Renal cortex interstitium (tissue), 11 donors: ENCODE measurements at regions not wholly inside any gene's neighbourhood (a gene's known extent, or its start where the extent isn't known, plus 50 kb on each side); places are given as distances from the start of the nearest gene placed in this dataset.

ENCODE experiments used
- DNase-seq, 11 donors: peaks; one replicate each; pipeline ENCODE4 v3.0.0-alpha.2; 2013; ENCODE audit warnings: low read depth in 9 of 11, low spot score in 4 of 11; ENCODE audit errors: extremely low read depth in 1 of 11

DNA sequence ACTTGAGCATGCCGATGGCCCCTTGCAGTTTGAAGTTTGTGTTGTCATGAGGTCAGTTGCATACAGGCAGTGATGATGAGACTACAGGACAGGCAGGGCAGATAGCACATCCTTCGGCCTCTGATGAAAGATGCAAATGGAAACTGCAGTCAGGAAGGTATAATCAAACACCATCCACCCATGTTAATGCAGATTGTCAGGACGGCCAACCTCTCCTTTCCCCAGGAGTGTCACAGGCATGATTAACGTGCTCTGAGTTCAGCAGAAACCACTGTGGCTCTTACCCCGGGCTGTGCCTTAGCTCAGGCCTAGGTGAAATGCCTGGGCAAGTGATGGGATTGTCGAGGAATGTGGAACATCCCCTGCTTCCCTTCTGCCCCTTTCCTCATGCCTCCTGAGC is 893.5 kb upstream of the RBFOX1 start:
- no peak for DNase-seq

DNA sequence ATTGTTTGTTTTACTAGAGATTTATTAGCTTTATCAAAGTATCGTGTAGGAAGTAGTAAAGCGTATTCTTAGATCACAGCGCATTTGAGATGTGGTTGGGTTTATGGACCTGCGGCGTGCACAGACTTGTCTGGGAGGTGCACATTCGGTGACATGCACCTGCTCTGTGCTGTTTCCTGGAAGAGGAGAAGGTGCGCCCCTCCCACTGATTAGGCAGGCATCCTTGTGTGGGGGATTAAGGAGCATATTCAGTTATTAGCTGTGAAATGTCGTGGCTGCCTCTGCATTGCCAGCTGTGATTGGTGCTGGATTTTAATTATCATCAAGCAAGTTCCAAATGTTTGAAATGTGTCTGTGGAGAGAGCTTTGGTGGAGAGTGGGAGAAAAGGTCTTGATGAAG is 903.8 kb upstream of the RBFOX1 start:
- DNase-seq: no peak

DNA sequence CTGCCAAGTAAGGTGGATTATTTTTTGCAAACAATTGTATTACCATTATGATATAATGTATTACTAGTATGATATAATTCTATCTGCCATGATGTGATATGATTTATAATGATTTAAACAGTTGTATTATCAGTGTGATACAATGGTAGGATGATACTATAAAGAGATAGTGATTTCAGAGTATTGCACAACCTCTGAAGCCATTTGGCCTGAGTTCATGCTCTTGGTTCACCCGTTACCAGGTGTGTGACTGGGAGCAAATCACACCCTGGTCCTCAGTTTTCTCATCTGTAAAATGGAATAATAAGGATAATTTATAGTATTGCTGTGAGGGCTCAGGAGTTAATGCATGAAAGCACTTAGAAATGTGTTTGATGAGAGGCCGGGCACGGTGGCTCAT is 905.0 kb upstream of the RBFOX1 start:
- no peak for DNase-seq

DNA sequence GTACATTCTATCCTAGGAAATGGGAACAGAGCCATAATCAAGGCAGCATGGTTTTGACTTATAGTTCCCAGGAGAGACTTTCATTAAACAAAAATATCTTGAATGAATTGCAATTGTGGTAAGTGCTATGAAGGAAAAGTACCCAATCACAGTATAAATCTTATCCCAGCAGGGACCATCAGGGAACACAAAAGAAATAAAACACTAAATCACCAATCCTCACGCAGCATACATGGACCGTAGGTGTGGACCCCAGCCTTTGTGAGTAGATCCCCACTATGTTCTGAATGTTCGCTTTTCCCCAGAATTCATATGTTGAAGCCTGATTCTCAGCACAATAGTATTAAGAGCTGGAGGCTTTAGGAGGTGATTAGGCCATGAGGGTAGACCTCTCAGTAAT is 925.0 kb upstream of the RBFOX1 start:
- DNase-seq: no peak

DNA sequence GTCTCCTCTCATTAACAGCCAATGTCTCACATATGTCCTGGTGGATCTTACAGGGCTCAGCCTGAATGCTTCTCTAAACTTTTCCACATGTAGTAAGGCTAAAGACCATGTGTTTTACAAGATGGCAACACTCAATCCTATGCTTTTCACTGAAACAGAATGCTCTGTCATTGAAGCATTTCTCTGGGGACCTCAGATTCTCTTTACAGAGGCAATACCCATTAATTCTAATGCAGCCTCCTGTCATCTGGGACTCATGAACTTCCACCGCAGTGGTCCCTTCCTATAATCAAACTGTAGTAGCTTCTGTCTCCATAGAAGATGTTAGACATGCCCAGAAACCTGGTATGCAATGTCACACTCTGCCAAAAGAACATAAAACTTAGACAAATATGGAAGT is 926.6 kb upstream of the RBFOX1 start:
- no peak for DNase-seq

DNA sequence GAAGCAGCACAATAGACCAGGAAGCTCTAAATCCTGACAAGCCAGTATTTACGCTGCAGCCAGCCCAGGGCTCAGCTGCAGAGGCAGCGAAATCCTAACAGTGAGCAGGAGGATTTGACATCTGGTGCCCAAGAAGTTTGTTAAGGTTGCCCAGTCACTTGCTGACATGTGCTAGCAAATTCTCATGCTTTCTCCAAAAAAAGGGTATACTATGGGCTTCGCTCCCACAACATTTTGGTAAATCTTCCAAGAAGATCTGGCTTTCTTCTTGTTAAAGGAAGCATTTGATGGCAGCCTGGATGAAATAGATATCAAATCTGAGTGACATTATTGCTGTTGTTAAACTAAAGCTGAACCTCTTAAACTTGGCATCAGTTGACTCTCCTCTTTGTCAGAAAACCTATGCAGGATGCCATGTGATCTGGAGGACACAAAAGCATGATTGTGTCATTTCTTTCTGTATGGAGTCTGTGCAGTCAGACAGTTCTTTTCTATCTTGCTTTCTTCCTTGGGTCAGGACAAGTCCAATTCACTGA is 949.7 kb upstream of the RBFOX1 start:
- no peak for DNase-seq

DNA sequence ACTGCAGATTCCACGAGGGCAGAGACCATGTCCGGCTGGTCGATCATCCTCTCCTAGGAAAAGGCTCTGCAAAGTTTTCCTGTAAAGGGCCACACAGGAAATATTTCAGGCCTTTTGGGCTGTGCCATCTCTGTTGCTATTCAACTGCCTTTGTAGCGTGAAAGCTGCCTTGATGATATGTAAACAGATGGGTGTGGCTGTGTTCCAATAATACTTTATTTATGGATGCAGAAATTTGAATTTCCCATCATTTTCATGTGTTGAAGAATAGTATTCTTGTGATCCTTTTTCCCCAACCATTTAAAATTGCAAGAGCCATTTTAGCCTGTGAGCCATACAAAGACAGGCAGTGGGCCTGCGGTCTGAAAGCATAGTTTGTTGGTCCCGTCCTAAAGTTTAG is 950.7 kb upstream of the RBFOX1 start:
- DNase-seq: no peak

DNA sequence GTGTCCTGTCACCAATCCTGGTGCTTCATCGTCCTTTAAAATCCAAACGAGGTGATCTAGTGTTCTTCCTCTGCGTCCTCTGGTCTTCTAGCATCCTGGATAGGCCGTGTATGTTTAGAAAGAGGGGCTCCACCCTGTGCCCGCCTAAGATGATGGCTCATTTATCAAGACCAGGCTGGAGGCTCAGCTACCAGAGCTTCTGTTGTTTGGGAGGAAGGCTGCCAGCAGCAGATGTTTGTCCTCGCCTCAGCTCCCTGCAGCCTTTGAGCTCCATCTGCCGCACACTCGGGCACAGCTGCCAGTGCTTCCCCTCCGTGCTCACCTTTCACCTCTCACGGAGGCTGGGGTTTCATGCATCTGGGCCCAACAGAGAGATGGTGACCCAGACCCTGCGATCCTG is 954.7 kb upstream of the RBFOX1 start:
- DNase-seq: no peak

DNA sequence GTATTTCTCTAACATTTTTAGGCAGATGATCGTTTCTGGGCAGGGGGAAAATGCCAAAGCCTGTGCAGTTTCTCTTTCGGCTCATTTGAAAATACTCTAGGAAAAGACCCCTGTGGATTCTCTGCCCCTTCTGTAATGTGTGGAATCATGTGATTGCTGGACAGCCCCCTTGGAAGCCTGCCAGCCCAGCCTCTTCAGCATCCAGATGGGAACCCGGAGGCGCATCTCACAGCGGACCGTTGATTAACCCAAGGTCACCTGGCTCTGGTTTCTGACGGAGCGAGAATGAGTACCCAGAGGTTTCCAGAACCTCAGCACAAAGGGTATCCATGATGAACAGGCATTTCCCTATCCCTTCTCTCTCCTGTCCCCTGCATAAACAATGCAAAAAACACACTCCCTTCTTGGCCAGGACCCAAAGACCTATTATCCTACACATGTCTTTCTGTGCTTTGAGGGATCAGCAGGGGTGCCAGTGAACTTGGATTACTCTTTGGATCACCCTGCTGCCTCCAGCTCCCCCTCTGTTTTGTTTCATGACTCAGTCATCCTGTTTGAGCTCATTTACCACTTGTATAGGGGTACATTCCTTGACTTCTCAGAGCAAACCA is 957.1 kb upstream of the RBFOX1 start:
- no peak for DNase-seq

DNA sequence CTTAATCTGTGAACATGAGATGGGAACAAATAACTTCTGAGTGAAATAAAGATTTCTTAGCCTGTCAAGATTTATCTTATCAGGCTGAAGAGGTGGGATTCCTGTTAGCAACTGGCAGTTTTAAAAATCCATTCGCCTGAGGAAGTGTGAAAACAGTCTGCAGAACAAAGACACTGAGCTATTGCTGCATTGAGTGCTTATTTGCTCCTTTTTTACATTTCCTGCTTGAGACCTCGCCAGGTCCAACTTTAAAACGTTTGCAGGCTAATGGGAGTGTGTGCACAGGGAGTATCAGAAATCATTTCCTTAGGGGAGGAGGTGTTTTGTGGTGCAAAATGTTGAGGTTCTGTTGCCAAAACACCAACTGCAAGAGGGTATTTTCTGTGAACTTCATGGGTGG is 957.8 kb upstream of the RBFOX1 start:
- DNase-seq: no peak

DNA sequence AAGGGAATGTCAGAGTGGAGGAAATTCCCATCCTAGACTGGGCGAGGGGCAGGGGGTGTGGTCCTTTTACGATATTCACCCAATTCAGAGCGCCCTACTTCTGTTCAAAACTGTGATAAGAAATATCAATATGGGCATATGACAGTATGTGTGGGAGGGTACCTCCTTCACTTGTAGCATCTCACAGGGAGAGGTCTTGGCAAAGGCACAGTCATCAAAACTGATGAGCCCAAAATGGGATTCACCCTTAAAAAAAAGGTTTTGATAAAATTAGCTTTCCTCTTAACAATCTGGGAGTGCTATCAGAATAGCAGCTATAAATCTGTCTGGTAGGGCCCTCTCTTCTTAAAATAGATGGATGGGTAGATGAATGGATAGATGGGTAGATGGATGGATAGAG is 967.8 kb upstream of the RBFOX1 start:
- DNase-seq: no peak

DNA sequence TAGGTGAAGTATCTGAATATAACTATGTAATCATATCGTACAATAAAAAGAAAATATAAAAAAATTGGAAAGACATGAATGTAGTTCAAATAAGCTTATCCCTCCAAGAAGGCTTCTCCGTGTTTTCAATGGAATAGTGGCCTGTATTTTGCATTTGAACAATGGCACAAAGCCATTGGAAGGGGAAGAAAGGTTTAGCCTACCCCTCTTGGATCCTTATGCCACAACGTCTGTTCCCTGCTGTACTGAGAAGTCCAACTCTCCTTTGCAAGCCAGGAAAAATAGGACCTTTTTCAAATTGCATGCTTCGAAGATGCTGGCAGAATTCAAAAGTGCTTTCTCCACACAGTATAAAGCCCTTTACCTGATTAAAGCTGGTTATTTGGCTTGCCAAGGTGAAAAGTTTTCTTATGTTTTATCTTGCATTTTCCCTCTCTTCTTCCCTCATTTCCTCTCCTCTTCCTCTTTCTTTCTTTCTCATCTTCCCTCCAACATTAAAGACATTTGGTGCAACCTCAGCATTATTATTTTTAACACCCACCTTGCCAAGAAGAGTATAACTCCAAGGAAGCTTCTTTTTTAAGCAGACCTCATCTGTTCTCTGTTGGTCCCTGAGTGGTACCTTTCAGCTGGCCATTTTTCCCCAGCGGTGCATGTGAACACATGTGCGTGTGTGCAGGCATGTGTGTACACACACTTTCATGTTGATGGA is 968.6 kb upstream of the RBFOX1 start:
- no peak for DNase-seq

DNA sequence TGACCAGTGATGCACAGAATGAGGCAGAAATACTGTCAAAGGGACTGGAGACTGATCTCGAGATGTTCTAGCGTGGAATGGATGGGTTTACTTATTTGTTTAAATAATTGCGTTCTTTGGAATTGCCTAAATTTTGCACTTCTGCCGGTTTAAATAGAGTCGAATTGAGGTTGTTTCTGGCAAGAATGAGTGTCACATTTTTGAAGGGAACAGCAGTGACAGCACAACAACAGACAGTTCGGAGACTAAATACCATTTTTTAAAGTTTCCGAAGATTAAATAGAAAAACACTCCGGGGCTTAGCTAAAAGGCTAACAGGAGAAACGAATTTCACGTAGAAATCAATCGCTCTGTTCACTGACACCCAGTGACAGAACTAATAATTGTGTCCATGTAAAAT is 969.2 kb upstream of the RBFOX1 start:
- DNase-seq: no peak

DNA sequence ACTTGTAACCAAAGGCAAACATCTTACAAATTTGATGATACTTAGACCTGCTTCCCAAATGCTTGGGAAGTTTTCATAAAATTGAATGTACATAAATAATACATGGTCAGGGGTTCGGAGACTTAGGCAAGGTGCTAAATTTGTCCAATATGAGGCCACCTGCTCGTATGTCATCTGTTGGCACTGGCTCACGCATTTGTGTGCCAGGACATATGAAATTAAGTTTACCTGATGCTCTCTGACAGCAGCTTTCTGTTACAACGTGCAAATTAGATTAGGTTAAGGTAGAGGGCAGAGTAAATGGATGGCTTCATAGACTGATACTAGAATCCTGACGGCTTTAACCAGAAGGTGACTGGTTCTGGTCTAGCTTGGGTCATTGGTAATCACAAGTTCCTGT is 970.3 kb upstream of the RBFOX1 start:
- no peak for DNase-seq

DNA sequence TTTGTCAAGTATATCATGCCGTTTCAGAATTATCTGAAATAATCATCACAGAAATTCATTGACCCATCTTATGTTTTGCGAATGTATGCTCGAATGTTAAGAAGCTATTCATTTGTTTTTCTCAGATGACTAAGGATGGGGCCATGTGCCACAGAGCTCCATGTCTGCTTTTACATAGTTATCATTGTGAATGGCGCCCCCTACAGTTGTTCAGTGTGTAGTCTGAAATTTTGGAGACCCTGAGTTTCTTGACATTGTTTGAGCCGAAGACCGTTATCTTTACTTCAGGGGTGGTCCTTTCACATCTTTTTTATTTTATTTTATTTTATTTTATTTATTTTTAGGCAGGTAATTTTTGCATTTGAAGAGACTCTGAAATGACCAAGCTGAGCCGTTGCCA is 972.0 kb upstream of the RBFOX1 start:
- no peak for DNase-seq

DNA sequence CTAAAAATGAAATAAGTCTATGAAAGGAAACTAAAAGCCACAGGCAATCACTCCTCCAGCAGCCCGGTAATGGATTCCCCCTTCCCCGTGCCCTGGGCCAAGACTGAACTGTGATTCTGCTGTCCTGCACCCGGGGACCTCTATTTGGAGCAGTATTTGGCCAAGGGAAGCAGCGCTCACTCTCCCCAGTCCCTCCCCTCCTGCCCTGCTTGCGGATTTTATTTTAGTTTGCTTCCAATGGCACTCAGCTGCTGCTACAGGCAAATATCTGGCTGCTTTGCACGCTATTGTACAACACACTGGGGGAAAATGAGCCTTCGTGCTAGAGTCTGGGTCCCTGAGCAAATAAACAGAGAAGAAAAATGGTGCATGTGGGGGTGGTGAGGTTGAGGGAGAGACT is 975.7 kb upstream of the RBFOX1 start:
- DNase-seq: no peak

DNA sequence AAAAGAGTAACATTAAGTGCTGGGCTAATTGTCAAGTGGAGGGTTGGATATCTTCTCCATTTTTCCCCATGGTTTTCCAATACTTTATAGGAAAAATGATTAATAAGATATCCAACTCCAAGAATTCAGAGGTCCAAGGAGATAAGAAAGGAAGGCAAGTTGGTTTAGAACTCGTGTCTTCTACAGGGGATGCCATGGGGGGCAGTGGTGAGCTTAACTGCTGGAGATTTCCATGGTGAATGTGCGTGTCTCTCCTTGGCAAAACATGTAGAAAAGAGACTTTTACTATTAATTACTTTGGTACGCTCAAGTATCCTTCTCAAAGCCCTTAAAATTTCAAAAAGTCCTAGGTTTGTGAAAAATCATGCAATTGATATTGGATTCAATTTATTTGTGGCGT is 982.9 kb upstream of the RBFOX1 start:
- no peak for DNase-seq

DNA sequence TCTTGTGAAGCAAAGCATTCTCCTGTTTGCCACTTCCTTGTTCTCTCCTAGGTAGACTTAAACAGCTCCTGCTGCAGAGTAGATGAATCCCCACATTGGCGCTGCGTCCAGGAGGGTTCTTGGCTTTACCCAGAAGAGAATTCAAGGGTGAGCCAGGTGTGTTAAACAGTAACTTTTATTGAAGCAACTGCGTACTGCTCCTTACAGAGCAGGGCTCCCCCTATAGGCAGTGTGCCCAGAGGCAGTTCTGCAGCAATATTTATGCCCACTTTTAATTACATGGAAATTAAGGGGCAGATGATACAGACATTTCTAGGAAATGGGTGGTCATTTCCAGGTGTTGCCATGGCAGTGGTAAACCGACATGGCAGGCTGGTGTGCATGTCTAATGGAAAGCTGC is 987.6 kb upstream of the RBFOX1 start:
- DNase-seq: no peak

DNA sequence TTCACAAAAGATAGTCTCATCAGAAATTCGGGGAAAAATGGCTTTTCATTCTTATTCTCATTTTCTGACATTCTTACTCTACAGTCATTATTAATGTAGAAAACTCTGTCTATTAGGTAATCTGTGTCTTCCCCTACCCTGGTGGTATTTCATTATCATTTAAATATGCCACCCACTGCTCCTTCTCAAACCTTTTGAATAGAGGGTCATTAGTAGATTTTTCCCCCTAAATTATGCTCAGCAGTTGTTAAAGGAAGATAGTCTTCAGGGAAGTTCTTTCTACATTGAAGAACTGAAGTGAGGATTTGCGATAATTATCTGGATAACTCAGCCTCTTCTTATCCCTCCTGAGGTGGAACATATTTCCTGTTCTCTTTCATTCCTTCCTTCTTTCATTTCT is 989.5 kb upstream of the RBFOX1 start:
- no peak for DNase-seq

DNA sequence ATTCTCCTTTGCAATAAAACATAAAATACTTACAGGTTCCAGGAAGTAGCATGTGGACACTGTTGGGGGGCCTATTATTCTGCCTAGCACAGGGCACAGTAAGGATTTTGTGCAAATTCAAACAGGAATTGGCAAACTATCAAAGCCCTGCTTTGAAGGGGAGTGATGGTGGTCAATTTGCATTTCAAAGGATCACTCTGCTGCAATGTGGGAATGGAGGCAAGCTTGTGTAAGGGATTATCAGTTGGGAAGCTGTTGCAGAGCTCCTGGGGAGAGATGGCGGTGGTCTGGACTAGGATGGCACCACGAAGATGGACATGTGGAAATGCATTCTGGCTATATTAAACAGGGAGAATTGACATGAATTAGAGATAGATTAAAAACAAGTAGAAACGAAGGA is 990.7 kb upstream of the RBFOX1 start:
- DNase-seq: no peak

DNA sequence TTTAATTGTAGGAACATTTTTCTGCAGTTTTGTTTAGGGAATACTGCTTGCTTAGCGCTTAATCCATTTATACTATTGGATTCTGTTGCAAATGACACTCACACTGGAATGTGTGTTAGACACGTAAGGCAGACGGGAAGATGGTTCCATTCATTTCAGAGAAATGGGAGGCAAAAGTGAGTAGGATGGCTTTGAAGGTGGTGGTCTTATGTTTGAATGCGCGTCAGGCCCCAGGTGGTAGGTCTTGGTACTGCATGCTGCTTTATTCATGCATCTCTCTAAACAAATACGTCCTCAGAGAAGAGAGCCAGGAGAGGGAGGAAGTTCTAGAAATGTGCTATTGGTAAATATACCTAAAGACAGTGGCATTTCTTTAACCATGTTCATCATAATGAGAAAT is 997.6 kb upstream of the RBFOX1 start:
- DNase-seq: peak in 1 of 11 donors; percentile 12
